GM21737 (cell line): ENCODE measurements at regions not wholly inside any gene's neighbourhood (a gene's known extent, or its start where the extent isn't known, plus 50 kb on each side); places are given as distances from the start of the nearest gene placed in this dataset.

Experiments
- ATAC-seq: cut with Tn5 transposase; IDR thresholded peaks from one replicate; pipeline ENCODE4 v1.9.1; 2021; ENCODE audit warnings: mild to moderate bottlenecking, moderate library complexity; ENCODE audit not compliant: unreplicated experiment

DNA sequence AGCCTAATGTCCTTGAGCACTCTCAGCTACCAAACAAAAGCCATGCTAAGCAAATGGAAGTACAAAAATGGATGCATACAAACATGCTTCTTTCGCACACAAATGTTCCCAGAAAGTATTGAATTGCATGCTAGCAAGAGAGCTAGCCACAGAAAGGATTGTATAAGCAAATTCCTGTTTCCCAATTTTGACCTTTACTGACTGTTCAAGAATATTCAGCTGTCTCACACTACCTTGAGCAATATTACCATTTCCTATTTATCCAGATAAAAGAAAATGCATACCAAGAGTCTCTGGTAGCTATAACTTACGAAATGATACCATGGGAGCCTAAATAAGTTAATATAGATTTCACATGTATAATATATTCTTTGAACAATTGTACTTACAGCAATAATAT, 264.6 kb downstream of the TMEM167A start:
- ATAC-seq, result no peak

DNA sequence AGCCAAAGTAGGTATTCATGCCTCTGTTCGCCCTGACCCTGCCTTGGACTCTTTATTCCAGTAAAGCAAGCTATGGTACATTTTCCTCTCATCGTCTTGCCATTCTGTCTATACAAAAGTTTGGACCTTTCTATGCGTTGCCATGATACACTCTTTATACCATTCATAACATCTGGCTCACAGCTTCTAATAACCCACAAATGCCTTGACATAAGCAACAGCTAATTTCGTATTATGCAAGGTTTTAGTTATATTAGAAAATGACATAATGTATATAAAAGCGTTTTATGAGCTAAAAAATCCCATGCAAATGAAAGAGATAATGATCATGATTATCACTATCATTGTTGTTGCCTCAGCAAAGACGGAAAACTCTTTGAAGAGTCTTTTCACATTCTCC, 265.7 kb downstream of the TMEM167A start:
- ATAC-seq, result no peak

DNA sequence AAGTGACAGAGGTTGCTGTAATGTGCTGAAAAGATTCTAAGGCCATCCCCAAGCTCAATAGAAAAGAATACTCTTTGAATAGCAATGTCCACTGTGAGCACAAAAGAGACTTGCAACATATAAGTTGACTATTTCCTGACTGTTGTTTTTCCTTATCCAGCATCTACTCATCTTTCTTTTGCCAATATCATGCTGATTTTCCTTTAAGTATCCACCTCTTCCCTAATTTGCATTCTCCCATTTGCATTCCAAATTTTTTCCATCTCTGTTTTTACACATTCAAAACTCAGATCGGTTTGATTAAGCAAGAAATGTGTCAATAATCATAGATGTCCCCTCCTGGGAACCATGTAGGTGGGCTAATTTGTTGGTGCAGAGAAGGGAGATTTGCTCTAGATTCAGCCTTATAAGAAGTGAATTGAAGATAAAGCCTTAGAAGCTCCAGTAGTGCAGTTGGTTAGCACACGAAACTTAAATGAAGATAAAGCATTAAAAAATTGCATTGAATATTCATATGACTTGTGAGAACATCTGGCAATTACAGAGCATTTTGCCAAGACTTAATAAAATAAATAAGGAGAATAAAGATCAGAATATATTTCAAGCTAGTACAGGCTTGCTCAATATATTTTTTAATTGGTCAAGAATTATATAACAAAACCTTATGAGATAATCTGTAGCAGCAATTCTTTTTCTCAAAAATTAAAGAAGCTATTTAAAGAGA, 267.6 kb downstream of the TMEM167A start:
- no peak for ATAC-seq

DNA sequence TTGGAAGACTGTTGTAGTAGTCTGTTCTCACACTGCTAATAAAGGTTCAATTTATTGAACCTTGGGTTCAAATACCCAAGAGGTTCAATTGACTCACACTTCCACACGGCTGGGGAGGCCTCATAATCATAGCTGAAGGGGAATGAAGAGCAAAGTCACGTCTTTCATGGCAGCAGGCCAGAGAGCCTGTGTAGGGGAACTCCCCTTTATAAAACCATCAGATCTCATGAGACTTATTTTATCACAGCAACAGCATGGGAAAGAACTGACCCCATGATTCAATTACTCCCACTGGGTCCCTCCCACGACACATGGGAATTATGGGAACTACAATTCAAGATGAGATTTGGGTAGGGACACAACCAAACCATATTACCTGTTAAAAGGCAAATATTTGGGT, 268.2 kb downstream of the TMEM167A start:
- no peak for ATAC-seq

DNA sequence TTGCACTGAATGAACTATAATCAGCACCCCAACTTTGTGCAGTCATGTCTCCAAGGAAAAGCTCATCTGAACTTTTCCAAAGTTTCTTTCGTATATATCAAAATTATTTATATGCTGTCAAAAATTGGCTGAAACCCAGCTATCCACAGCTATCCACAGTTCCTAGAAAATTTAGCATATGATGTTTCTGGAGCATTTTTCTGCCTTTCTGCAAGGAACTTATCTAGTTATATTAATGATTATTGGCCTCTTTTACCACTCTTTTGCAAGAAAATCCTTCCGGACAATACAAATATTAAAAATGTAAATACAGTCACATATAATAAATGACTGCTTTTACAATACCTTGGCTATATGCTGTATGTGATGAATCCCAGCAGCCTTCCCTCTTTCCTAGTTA, 270.2 kb downstream of the TMEM167A start:
- ATAC-seq, result no peak

DNA sequence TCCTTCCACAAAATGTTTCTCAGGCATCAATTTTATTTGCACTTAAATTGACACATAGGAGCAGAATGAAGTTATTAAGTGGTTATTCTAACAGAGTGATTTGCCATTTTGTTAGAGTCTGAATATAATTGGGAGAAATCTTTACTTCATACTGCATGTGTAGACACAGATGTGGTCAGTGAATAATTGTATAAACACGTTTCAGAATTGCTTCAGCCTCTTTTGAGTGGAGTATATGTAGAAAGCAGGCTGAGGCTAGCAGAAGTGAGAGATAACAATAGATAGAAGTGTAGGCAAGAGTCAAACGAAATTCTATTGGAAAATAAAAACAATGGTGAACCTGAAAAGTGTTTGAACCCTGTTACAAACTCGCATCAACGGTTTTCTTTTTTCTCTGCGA, 270.7 kb downstream of the TMEM167A start:
- no peak for ATAC-seq

DNA sequence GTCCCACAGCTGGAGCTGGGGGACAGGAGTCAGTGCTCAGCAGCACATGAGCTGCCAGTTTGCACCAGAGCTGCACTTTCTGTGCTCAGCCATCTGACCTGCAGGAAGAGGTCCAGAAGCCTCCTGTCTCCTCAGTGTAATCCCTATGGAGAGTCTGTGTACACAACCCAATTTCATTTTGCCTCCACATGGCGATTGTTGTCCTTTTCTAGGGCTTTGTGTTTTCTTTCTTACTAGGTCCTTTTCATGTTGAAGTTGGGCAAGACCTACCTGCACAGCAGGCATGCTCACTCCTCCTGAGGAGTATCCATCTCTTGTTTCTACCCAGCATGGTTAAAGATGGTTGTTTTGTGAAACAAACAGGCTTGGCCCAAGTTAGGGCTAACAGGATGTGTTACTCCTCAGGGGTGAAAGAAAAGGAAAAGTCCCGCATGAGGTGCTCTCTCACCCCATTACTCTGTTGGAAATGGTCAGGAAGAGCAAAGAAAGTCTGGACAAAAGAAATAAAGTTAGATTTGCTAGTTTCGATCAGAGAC, 273.0 kb downstream of the TMEM167A start:
- ATAC-seq, result no peak

DNA sequence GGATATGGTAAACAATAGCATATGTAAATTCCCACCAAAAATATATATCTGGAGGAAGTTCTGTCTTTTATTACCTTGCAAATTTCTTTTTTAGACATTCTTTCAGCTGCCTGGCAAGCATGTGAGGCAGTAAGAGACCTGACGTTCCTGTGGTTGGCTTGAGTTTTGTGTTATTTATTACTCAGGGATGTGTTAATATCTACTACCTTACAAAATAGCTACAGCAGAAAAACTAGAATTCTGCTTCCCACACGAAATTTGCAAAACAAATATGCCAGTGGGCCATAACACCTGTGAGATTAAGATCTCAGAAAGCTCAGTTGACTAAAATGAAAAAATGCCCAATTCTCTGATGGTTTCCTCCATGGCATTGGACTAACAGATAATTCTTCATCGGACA, 274.2 kb downstream of the TMEM167A start:
- no peak for ATAC-seq

DNA sequence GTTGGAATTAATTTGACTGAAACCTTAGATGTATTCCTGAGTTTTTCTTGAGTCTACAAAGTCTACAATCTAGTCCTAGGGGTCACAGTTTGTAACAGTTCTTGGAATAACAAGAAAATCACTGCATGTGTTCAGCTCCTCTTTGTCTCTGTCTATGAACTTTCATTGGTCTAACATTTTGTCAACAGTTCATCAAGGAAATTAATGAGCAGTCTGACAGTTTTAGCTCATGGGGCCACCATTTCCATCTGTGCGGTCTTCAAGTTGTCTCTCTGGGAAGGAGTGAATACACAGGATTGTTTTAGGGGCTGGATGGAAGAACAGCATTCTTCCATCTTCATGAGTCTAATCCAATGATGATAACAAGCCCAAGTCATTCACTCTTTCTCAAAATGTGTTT, 276.4 kb downstream of the TMEM167A start:
- no peak for ATAC-seq

DNA sequence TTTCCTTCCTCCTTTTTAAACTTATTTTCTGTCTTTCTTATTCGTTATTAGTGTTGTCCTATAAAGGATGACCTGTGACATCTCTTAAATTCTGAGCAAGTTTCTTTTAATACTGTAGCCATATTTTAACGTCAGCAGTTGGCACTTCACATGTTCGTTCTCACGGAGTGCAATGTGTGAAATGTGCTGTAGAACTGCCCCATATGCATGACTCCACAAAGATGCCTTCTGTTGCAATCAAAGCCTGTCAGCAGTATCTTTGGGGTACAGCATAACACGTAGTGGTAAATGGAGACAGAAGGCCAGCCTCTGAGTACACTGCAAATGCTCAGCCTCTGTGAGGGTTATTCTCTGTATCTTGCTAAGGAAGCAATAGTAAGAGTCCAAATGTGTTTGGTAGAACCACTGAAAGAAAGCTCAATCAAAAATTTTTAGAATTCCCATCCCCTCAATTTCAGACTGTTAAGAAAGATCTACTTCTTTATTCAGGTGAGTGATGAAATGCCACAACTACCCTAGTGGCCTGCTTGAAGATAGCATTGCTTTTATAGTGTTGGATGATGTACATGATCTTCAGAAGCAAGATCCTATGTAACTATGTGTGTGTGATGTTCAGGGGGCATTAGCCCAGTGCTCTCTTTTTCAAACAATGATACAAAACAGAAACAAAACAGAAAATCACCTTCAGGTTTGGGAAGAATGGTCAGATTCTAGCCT, 277.7 kb downstream of the TMEM167A start:
- no peak for ATAC-seq

DNA sequence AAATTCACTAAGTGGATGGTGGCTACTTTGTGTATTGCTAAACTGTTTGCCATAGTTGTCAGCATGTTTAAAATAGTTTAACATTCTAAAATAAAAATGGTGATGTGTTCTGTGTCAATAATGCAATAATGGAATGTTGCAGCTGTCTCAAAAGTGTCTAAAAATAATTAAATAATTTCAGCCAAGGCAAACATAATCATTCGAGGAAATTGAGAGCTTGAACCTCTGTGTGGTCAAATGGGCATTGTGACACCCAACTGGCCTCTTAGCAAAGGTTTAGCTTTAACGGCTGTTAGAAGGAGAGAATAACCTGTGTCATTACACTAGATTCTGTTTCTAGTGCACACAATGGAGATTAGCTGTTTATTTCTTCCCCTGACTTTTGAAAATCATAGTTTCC, 278.5 kb downstream of the TMEM167A start:
- no peak for ATAC-seq

DNA sequence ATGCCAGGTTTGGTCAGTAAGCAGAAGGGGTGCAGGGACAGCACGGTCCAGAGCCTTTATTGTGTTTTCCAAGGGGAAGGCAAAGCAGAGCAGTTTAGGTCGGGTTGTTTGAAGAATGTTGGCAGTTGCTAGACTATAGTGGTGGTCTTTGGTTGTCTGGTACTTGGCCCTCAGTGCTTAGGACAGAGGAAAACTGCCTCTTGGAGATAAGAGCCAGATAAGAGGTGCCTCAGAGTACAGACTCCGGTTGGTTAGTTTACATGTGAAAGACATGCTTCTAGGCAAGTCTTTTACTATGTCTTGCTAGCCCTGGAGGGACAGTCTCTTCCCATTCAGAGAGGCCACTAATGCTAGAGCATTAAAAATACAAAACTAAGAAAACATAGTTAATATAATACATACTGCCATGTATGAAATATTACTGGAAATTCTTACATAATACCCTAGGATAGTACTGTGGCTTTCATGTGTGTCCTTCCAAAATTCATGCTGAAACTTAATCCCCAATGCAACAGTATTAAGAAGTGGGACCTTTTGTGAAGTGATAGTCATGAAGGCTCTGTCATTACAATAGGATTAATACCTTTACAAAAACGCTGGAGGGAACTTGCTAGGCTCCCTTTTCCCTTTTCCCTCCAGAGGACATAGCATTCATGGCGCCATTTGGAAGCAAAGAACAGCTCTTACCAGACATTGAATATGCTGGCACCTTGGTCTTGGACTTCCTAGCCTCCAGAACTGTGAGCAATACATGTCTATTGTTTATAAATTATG, 280.4 kb downstream of the TMEM167A start:
- ATAC-seq, result no peak

DNA sequence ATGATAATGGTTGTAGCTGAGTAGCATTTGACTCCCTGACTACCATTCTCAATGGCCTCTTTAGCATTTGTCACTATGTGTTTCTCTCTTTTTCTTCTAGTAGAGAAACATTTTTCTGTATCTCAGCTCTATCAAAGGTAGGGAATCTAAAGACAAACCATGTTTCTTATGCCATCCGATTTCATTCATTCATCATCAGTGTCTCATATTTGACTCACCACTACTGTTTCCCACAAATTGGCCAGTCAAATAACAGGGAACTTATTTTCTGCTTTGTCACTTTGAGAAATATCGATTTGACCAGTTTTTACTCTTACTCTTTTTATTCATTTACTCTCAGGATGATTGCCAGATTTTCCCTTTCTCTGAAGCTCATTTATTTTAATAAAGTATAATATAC, 282.3 kb downstream of the TMEM167A start:
- no peak for ATAC-seq

DNA sequence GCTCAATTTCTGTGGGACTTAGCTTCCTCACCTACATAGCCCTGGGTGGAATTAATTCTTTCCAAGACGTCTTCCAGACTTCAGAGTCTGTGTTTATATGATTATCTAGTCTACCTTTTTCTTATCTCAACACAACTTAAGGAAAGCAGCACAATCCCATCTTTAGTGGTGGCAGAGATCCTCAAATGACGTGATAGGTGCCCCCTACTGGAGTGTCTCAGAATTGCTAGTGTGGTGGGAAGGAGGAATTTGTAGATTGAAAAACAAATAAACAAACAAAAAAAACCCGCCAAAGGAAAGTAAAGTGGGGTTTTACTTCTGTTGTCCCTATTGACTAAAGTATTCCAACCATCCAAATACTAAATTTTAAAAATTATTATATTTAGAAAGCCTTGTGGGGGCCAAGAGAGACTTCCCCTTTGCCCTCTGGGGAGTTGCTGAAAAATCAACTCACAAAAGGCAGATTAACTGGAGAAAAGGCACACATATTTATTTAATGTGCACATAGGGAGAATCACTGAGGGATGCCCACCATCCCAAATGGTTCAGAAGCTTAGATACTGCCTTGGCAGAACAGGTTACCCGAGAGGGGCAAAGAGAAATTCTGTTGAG, 283.3 kb downstream of the TMEM167A start:
- ATAC-seq, result no peak

DNA sequence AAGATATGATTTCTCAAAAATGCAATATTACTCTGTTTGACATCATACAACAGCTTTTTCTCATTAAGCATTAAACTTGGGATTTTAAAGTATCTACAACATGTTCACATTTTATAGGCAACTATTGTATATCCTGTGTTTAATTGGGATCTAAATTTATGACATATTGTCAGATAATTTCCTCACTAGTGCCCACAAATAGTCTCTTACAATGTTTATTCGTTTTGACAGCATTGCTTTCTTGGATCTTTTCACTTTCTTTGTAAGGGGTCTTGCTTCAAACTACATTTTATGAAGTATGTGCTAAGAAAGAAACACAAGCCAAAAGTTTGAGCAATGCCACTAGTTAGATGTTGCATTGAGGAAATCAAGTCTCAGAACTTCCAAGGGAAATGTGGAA, 285.1 kb downstream of the TMEM167A start:
- ATAC-seq, result no peak

DNA sequence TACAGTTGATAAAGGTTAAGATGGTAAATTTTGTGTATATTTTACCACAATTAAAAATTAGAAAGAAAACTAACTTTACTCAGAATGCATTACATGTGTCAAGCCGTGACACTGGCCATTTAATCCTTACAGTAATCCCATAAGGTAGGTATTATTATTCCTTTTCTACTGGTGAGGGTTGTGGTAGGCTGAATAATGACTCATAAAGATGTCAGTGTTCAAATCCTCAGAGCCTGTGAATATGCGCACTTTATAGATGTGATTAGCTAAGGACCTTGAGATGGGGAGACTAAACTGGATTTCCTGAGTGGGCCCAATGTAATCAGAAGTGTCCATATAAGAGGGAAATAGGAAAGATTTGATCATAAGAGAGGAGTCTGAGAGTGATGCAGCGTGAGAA, 288.1 kb downstream of the TMEM167A start:
- no peak for ATAC-seq

DNA sequence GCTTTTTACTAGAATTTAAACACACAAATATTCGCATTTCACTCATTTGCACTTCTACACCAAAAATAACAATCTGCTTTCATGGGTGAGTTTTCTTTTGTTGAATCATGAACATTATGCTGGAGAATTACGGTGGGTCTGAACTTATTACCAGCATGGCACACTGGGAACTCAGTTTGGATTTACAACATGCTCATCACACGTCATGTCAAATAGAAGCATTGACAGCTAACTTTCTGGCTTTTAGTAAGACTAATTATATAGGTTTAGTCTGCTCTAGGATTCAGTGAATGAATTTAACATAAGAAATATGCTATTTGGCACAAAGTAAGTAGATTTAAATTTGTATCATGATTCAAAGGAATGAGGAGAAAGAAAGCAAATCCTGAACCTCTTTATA, 290.4 kb downstream of the TMEM167A start:
- ATAC-seq, result no peak

DNA sequence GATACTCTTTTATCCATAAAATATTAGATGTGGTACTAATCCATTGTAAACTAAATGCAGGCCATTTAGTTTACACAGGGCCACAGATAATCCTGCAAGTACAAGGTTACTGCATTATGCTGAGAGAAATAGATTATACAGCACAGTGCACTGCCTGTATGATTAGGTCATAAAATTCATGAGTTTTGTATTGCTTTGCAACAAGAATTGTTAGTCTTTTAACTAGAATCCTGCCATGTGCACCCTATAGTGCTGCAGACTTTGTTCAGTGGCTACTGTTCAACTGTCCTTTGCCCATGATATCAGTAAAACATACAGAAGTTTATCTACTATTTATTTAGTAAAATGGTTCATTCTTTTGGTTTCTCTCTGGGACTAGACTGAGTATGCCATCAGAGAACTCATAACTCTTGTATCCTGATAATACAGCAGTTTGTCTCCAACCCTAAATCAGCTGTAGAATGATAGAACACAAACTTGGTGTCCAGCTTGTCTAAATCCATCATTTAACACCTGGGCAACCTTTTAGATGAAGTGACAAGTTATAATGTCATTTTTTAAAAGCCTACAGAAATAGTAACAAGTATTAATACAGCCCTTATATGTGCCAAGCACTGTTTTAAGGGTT, 291.2 kb downstream of the TMEM167A start:
- no peak for ATAC-seq

DNA sequence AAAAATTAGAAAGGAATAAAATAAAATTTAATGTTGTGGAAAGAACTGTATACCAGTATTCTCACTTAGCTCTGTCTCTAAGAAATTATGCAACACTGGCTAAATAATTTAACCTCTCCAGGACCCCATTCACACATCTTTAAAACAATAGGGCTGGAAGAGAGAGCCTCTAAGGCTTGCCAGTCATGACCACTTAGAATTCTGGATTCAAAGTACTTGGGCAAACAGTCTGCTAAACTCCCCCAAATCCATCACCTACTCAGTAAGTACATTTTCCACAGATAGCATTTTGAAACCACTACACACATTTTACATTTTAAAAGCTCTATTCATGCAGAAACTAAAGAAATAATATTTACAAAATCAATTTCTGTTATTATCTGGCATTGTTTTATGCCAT, 291.7 kb downstream of the TMEM167A start:
- no peak for ATAC-seq

DNA sequence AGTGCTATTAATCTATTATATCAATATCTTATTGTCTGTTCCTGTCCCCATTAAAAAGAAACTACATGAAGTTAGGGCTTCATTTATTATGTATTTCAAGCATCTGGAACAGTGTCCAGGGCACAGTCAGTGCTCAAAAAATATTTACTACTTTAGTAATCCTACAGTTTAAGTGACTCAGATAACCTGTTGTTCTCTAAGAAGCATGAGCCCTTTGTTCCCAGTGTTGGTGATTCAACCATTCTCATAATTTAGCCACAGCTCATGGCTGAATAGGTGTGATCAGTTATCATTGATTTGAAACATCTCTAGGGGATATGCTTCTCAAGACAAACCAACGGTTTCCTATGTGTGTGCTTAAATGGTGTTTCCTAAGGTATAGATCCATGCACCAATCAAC, 292.7 kb downstream of the TMEM167A start:
- no peak for ATAC-seq

DNA sequence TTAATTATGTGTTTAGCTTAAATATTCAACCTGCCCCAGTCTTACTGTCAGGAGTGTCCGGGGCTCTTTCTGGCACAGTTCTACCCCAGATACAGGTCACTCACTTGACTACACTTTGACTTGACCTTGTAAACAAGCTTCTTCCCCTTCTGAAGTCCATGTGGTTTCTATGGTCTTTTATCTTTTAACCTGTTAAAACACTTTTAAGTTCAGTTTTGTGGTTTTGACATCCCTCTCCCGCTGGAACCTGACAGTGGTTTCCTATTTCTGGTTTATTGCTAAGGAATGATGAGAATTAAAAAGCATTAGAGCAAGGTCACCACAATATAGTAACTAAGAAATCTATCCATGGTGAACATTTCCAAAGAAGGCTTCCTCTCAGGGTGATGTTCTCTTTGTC, 300.1 kb downstream of the TMEM167A start:
- no peak for ATAC-seq
